HG03108 (cell line): ENCODE measurements at regions not wholly inside any gene's neighbourhood (a gene's known extent, or its start where the extent isn't known, plus 50 kb on each side); places are given as distances from the start of the nearest gene placed in this dataset.

Experiments
- ATAC-seq: cut with Tn5 transposase; IDR thresholded peaks from one replicate; pipeline ENCODE4 v1.9.1; 2021; ENCODE audit warnings: moderate library complexity; ENCODE audit not compliant: unreplicated experiment

DNA sequence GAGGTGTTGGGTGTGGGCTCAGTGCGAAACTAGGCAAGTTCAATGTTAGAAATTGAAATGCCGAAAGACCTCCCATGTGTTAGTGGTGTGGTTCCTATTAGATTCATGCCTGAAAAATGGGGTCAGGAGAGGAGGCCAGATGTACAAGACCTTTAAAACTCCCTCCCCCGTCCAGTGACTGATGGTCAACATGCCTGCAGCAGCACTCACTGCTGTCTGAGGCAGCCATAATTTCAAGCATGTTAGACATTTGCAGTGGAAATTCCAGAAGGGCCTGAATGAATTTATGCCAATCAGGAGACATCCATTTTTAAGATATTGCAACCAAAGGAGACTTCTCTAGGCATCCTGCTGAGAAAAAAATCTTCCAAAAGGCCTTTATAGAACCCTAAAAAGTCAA is 426.9 kb upstream of the NBEA start:
- no peak for ATAC-seq

DNA sequence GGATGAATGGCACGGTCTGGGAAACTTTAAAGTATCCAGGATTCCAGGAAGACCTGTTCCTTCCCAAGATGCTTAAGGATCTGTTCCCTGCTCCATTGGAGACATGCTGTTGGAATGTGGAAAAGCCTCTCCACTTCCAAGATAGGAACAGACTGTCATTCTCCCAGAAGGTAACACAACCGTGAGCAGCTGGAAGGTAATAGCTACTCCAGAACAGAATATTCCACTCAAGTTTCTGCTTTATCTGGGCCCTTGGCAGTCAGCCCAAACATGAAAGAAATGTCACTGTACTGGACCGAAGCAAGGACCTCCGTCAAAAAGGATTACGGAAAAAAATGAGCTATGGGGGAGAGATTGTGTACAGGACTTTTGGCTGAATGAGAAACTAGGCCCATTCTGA is 420.9 kb upstream of the NBEA start:
- no peak for ATAC-seq

DNA sequence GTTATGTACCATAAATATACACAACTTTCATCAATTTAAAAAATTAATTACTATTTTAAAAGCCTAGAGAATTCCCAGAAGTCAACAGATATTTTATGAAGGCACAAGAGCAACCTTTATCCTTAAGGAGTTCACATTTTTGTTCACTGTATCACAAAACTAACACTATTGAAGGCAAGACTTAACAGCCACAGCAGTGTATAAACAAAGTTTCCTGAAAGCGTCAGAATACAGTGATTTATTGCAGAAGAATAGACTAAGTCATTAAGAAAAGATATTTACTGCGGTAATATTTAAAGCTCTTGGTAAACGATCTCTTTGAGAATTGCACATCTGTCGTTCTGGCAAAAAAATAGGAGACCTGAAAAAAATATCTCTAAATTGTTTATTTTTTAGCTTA is 419.3 kb upstream of the NBEA start:
- ATAC-seq, result no peak

DNA sequence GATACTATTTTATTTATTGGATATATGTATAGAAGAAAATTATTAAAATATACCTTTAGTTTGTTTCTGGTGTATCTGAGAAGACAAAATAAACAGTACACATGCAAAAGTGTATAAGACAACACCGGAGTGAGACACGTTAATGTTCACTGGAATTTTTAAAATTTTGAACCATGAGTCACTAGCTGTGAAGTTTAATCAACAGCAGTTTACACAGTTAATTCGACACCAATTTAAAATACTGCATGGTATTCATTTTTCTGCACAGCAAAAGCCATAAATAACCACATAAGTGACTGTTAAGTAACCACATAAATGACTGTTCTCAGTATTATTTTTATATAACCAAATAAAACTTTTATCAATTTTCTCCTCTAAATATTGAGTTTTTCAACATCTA is 418.7 kb upstream of the NBEA start:
- no peak for ATAC-seq

GRCh38 chr13:34533941-34534340 is 408.1 kb upstream of the NBEA start:
- ATAC-seq, result no peak

DNA sequence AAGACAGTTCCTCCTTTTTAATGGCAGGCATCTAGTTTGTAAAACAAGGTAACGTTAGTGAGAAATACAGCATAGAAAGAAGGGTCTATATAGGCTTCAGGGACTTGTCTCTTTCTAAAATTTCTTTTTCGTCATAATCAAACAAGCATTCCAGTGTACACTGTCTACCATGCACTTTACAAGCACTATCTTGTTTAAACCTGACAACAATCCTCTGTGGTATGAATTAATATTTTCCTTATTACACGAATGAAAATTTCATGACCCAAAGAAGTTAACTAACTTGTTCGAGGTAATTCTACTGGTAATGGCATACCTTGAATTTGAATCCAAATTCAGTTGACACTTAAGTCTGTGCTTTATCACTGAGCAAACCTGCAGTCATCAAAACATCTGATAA is 399.7 kb upstream of the NBEA start:
- ATAC-seq, result no peak

DNA sequence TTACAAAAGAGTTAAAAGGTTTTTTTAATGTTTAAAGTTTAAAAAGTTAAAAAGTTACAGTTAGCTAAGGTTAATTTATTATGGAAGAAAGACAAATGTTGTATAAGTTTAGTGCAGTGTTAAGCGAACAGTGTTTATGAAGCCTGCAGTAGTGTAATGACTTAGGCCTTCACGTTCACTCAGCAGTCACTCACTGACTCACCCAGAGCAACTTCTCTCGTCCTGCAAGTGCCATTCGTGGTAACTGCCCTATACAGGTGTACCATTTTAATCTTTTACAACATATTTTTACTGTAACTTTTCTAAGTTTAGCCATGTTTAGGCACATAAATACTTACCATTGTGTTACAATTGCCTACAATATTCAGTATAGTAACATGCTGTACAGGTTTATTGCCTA is 398.2 kb upstream of the NBEA start:
- ATAC-seq, result no peak

GRCh38 chr13:34545461-34545860 is 396.6 kb upstream of the NBEA start:
- no peak for ATAC-seq

DNA sequence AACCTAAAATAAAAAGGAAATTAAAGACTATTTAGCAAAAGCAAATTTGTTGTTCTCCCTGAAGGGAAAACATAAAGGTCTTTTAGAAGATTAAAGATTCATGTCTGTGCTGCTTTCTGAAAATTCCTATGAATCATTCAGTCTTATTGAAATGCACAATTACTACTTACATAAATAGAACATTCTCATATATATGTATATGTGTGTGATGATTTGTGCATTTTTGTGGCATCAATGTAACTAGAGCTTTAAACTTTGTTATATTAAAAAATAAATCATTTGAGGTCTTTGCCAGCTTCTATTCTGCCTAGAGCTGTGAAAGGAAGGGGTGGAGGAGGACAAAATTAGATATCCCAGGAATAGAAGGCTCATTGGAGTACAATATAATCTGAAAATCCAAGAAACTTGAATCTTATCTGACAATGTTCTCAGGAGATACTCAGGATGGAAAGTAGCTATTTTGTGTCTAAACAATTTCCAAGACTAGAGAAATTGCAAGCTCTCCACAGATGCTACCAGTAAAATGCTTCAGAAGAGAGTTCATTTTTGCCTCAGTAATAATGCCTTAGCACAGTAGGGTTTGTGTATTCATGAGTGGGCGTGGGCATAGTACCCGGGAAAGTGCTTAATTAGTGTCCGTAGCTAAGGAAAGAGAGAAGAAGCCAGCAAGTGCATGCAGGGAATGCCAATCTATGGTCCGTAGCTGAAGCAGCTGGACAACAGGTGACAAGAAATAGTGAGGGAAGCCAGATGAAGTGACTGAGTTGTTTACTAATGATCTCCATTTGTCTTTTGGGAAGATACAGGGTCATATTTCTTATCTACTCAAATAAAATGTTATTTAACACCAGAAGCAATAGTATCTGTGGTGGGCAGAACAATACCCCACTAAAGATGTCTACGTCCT is 395.5 kb upstream of the NBEA start:
- no peak for ATAC-seq

GRCh38 chr13:34547929-34548328 is 394.1 kb upstream of the NBEA start:
- no peak for ATAC-seq

- no peak for ATAC-seq
Measured at GRCh38 chr13:34553376-34553775, 388.7 kb upstream of the NBEA start.

- ATAC-seq, result no peak
Measured at GRCh38 chr13:34555988-34556387, 386.1 kb upstream of the NBEA start.

GRCh38 chr13:34561033-34561432 is 381.0 kb upstream of the NBEA start:
- no peak for ATAC-seq

GRCh38 chr13:34567597-34567996 is 374.5 kb upstream of the NBEA start:
- ATAC-seq, result no peak

GRCh38 chr13:34570698-34571353 is 371.2 kb upstream of the NBEA start:
- no peak for ATAC-seq

DNA sequence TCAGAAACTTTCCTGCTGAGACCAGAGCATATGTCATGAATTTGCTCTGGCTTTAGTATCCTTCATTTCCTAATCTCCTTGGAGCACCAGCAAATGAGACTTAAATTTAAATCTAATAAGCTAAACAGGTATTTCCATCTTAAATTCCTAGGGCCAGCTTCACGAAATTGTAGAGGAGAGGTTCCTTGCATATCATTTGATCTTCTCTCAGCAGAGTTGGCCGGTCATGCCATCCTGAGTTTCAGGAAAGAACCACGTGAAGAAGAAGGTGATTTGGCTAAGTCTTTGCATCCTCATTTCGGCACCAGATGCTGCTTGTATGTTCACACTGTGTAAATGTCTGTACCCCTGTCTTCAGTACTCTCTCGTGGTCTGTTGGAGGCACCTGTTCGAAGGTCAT is 370.4 kb upstream of the NBEA start:
- ATAC-seq, result no peak

DNA sequence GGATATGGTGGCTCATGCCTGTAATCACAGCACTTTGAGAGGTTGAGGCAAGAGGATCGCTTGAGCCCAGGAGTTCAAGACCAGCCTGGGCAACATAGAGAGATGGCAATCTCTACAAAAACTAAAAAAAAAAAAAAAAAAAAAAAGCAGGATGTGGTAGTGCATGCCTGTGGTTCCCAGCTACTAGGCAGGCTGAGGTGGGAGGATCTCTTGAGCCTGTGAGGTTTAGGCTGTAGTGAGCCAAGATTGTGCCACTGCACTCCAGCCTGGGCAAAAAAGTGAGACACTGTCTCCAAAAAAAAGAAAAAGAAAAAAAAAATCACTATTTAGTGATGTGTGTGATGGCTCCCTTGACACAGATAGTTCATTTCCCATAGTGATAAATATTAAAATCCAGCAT is 365.0 kb upstream of the NBEA start:
- no peak for ATAC-seq

- ATAC-seq, result no peak
Measured at GRCh38 chr13:34578471-34578870, 363.6 kb upstream of the NBEA start.

DNA sequence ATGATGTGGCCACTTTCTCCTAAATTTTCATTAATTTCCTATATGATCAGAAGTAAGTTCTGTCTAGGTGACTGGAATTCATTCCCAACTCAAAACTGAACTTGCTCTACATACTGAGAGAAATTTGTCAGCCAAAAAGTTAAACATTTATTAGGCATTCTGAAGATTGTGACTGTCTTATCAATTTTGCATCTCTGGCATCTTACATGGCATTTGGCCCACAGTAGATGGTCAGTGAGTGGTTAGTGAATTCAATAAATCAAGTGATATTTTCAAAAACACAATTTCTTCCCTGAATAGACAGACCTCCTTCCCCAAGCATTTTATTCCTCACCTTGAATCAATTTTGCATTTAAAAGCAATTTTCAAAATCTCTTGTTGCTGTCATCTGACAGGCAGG is 363.2 kb upstream of the NBEA start:
- no peak for ATAC-seq

GRCh38 chr13:34583181-34583580 is 358.9 kb upstream of the NBEA start:
- ATAC-seq, result no peak

DNA sequence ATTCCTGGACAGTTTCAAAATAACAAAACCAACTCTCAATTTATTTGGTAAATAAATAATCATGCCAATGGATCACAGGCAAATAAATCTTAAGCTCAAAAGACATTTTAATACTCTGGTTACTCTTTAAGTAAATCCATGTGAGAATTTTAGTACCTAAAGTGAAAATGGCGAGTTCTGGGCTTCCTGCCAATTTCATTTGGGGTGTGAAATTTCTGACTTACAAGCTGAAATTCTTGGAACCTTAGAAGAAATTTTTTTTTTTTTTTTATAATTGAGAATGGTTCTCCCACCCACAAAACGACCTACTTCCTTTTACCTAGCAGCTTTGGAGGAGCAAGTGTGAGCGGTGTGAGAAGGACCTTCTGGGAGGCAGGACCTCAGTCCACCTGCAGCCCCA is 354.5 kb upstream of the NBEA start:
- ATAC-seq, result no peak

DNA sequence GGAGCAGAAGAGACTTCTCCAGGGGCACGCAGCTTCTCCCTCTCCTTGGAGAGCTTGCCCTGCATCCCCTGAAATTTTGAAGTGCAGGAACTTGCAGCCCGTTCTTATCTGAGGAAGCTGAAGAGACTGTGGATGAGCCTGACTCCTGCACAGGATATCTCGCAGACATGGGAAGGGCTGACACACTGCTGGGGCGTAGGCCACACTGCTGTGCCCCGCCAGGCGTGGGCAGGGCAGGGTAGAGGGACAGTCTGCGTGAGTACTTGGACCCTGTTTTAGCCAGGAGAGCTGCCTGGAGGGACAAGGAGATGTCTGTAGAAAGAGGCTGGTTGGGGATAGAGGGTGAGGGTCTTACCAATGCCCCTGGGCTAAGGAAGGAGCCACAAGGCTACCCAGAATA is 353.7 kb upstream of the NBEA start:
- no peak for ATAC-seq

DNA sequence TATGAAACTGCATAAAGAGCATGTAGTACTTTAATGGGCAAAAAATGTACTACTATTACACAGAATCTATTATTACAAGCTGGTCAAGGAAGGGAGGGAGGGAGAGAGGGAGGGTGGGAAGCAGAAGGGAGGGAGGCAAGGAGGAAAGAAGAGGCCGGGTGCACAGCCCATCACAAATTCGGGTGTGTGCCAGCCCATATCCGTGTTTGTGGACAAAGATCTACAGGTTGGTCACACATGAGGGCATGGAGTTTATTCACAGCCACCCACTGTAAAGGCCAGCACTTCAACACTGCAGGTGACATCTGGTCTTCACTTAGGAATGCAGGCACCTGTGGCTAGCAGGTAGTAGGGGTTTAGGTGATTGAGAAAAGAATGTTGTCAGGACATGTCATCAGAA is 352.5 kb upstream of the NBEA start:
- no peak for ATAC-seq
